ENCODE measurements at regions not wholly inside any gene's neighbourhood (a gene's known extent, or its start where the extent isn't known, plus 50 kb on each side); places are given as distances from the start of the nearest gene placed in this dataset.
A peak's percentile ranks its signal among the peaks of the same experiment; 100 is the strongest.
"Not testable (repeated sequence)": the region's sequence is repeated elsewhere in the genome, so short reads cannot be mapped to it uniquely, and the experiment has no call there.

DNA sequence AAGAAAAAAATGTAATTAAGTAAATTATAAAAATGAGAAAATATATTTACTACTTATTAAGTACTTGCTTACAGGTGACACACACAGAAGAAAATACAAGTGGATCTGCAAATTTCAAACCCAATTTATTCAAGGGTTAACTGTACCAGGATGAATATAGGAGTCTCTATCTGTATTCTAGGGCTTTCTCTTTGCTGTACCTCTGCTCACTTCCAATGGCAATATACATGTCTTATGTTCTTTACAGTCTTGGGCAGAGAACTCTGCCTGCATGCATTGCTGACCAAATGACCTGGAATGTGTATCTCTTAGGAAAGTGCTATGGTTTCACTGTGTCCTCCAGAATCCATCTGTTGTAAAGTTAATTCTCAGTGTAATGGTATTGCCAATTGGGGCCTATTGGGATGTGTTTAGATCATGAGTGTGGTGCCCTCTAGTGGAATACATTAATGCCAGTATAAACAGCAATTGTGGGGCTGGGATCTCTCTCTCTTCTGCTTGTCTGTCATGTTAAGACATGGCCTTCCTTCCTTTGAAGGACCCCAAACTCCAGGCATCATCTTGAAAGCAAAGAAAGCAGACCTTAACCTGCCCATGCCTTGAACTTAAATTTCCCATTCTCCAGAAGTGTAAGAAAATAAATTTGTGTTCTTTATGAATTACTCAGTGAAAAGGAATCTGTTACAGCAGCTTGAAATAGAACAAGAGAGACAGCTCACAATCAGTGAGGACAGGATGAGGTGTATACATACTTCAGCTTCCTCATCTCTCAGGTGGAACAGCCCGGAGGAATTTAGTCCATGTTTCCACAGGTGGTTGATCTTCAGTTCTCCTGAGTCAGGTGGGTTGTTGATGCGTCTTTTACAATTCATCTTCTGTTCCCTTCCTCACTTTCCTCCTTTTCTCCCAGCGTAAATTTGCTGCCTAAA is 356.9 kb downstream of the RPIA start:
- TF ChIP-seq, protein P1, sequence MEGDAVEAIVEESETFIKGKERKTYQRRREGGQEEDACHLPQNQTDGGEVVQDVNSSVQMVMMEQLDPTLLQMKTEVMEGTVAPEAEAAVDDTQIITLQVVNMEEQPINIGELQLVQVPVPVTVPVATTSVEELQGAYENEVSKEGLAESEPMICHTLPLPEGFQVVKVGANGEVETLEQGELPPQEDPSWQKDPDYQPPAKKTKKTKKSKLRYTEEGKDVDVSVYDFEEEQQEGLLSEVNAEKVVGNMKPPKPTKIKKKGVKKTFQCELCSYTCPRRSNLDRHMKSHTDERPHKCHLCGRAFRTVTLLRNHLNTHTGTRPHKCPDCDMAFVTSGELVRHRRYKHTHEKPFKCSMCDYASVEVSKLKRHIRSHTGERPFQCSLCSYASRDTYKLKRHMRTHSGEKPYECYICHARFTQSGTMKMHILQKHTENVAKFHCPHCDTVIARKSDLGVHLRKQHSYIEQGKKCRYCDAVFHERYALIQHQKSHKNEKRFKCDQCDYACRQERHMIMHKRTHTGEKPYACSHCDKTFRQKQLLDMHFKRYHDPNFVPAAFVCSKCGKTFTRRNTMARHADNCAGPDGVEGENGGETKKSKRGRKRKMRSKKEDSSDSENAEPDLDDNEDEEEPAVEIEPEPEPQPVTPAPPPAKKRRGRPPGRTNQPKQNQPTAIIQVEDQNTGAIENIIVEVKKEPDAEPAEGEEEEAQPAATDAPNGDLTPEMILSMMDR (IDR thresholded peaks at IDR 0.05): peak; percentile 46 to 81 (median 68)
- TF ChIP-seq POLR2A (IDR thresholded peaks at IDR 0.05): not testable (repeated sequence)
